ENCODE measurements at regions not wholly inside any gene's neighbourhood (a gene's known extent, or its start where the extent isn't known, plus 50 kb on each side); places are given as distances from the start of the nearest gene placed in this dataset.
A peak's percentile ranks its signal among the peaks of the same experiment; 100 is the strongest.

DNA sequence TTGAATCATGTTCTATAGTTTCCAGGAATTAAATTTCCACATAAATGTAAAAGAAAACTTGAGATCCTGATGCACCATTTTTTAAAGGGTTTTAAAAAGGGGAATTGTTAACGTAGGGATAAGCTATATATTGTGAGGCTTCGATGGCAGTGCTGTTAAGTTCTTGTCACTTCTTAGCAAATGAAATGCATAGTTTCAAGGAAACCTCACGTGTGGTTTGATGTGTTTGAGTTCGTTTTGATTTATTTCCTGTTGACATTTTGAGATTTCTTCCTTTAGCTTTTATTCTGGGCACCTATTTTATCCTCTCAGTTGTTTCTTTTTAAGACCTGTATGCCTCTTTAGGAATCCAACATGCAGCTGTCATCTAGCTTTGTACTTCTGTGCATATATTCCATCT lies 301.0 kb downstream of the DOCK8 start:
- H3K27ac ChIP-seq: no peak overlapping the region
- no peak overlapping the region for H3K4me3 ChIP-seq
- no peaks in the 10 kb centered on the region for H3K36me3 ChIP-seq
- 53 to 67% (median 63%) methylated on average over 4 of the region's 4 CpGs for WGBS, 5 donors
- TF ChIP-seq EP300 (IDR thresholded peaks at IDR 0.05): no peak
- no peak for TF ChIP-seq POLR2AphosphoS5 (IDR thresholded peaks at IDR 0.05)
- TF ChIP-seq POLR2A (IDR thresholded peaks at IDR 0.05): no peak
- TF ChIP-seq, protein P1, sequence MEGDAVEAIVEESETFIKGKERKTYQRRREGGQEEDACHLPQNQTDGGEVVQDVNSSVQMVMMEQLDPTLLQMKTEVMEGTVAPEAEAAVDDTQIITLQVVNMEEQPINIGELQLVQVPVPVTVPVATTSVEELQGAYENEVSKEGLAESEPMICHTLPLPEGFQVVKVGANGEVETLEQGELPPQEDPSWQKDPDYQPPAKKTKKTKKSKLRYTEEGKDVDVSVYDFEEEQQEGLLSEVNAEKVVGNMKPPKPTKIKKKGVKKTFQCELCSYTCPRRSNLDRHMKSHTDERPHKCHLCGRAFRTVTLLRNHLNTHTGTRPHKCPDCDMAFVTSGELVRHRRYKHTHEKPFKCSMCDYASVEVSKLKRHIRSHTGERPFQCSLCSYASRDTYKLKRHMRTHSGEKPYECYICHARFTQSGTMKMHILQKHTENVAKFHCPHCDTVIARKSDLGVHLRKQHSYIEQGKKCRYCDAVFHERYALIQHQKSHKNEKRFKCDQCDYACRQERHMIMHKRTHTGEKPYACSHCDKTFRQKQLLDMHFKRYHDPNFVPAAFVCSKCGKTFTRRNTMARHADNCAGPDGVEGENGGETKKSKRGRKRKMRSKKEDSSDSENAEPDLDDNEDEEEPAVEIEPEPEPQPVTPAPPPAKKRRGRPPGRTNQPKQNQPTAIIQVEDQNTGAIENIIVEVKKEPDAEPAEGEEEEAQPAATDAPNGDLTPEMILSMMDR (IDR thresholded peaks at IDR 0.05): no peak
- intact Hi-C loops (cut with DNase I; ENCODE audit: low total_unique reads): no loop called here
- H3K27me3 ChIP-seq: no peaks in the 10 kb centered on the region
- no peak for DNase-seq
- no peaks in the 10 kb centered on the region for H3K4me1 ChIP-seq
- no peaks in the 10 kb centered on the region for H3K9me3 ChIP-seq

DNA sequence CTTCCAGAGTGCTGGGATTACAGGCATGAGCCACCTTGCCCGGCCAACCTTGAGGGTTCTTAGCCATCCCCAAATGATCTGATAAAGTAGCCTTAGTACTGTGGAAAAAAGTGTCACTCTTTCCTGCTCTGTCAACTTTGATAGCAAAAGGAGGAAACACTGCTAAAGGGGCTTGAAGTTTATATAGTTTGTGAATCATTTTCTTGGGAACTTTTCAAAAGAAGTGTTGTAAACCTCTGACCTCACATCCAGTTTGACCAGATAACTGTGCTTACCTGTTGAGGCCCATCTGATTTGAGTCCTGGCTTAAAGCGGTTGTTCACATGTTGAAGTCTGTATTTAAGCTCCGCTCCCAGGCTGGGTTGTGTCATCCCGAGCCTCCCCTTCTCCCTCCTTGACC lies 303.3 kb downstream of the DOCK8 start:
- TF ChIP-seq, protein P1 (IDR thresholded peaks at IDR 0.05): no peak
- TF ChIP-seq POLR2A (IDR thresholded peaks at IDR 0.05) (no peak), EP300 (IDR thresholded peaks at IDR 0.05) (no peak), POLR2AphosphoS5 (IDR thresholded peaks at IDR 0.05) (no peak)
- H3K4me3 ChIP-seq: no peak overlapping the region
- H3K36me3 ChIP-seq: no peaks in the 10 kb centered on the region
- WGBS, 5 donors: 58 to 76% (median 65%) methylated on average over 4 of the region's 4 CpGs
- no peaks in the 10 kb centered on the region for H3K27me3 ChIP-seq
- no peaks in the 10 kb centered on the region for H3K9me3 ChIP-seq
- intact Hi-C loops (cut with DNase I; ENCODE audit: low total_unique reads): no loop called here
- peaks cover 0 to 17% (median 6%) of the 10 kb centered on the region in 4 donors for H3K4me1 ChIP-seq
- peak in 1 of 2 donors; percentile 25 for DNase-seq
- no peak overlapping the region for H3K27ac ChIP-seq

- Histone ChIP-seq H3K27me3 (no peaks in the 10 kb centered on the region), H3K36me3 (no peaks in the 10 kb centered on the region), H3K9me3 (no peaks in the 10 kb centered on the region), H3K4me3 (no peak overlapping the region), H3K27ac (no peak overlapping the region), H3K4me1 (peaks cover 0 to 22% (median 6%) of the 10 kb centered on the region in 4 donors)
- DNase-seq: peak in 1 of 2 donors; percentile 43
- TF ChIP-seq POLR2AphosphoS5 (IDR thresholded peaks at IDR 0.05): no peak
- TF ChIP-seq EP300 (IDR thresholded peaks at IDR 0.05): no peak
- no peak for TF ChIP-seq POLR2A (IDR thresholded peaks at IDR 0.05)
- TF ChIP-seq, protein P1 (IDR thresholded peaks at IDR 0.05): no peak
- intact Hi-C loops (cut with DNase I; ENCODE audit: low total_unique reads): no loop called here
- WGBS, 5 donors: 47 to 65% (median 57%) methylated on average over 5 of the region's 5 CpGs
Observed at GRCh38 chr9:518540-518939, 303.9 kb downstream of the DOCK8 start.

GRCh38 chr9:519579-519978 lies 304.9 kb downstream of the DOCK8 start:
- H3K27me3 ChIP-seq: no peaks in the 10 kb centered on the region
- TF ChIP-seq, protein P1 (IDR thresholded peaks at IDR 0.05): no peak
- TF ChIP-seq POLR2A (IDR thresholded peaks at IDR 0.05) (no peak), EP300 (IDR thresholded peaks at IDR 0.05) (no peak), POLR2AphosphoS5 (IDR thresholded peaks at IDR 0.05) (no peak)
- no peak for DNase-seq
- H3K9me3 ChIP-seq: no peaks in the 10 kb centered on the region
- intact Hi-C loops (cut with DNase I; ENCODE audit: low total_unique reads): no loop called here
- peaks cover 0 to 32% (median 9%) of the 10 kb centered on the region in 4 donors for H3K4me1 ChIP-seq
- H3K4me3 ChIP-seq: no peak overlapping the region
- H3K36me3 ChIP-seq: no peaks in the 10 kb centered on the region
- 43 to 63% (median 49%) methylated on average over 3 of the region's 3 CpGs for WGBS, 5 donors
- H3K27ac ChIP-seq: no peak overlapping the region
